ENCODE measurements at regions not wholly inside any gene's neighbourhood (a gene's known extent, or its start where the extent isn't known, plus 50 kb on each side); places are given as distances from the start of the nearest gene placed in this dataset.
"Not testable (repeated sequence)": the region's sequence is repeated elsewhere in the genome, so short reads cannot be mapped to it uniquely, and the experiment has no call there.

DNA sequence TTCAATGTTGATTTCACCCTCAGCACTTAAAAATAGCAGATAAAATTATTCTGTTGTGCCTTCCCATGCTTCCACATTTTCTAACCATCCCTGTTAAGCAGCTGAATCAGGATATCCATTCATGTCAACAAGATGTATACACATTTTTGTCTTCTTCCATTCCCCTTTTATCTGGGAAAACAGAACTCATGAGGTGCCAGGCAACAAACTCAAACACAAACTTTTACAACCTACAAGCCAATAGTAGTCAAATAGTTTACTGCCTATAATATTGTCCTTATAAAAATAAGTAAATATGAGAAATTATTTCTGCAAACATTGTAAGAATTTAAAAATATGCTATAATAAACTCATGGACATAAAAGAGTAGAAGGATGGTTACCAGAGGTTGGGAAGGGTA lies 1569.8 kb downstream of the REEP3 start:
- DNase-seq: no peak

DNA sequence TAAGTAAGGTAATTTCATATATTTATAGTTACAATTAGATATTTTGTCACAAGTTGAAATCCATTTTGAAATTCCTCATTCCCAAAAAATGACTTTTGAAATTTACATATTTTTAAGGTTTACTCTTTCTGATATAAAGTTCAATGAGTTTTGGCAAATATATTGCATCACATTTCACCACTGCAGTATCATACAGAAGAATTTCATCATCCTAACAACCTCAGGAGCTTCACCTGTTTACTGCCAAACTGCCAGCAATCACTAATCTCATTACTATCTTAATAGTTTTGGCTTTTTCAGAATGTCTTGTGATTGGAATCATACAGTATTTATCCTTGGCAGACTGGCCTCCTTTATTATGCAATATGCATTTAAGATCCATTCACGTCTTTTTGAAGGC lies 1578.9 kb downstream of the REEP3 start:
- DNase-seq: no peak

DNA sequence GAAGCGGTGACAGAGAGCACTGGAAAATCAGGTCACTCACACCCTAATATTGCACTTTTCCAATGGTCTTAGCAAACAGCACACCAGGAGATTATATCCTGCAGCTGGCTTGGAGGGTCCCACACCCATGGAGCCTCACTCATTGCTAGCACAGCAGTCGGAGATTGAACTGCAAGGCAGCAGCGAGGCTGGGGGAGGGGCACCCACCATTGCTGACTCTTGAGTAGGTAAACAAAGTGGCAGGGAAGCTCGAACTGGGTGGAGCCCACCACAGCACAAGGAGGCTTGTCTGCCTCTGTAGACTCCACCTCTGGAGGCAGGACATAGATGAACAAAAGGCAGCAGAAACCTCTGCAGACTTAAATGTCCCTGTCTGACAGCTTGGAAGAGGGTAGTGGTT lies 1579.7 kb downstream of the REEP3 start:
- not testable (repeated sequence) for DNase-seq

DNA sequence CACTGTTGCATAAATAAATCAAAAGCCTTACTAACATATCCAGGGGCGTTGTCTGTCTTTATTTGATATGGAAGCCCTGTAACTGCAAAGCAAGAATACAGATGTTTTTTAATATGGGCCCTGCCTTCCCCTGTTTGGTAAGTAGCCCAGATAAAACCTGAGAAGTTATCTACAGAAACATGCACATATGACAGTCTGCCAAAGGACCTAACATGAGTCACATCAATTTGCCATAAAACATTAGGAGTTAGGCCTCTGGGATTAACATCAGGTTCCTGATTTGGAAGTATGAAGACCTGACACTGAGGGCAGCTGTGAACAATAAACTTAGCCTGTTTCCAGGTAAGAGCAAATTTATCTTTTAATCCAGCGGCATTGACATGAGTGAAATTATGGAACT lies 1588.8 kb downstream of the REEP3 start:
- no peak for DNase-seq

GRCh38 chr10:65111059-65111458 lies 1589.9 kb downstream of the REEP3 start:
- DNase-seq: not testable (repeated sequence)

GRCh38 chr10:65112573-65112972 lies 1591.4 kb downstream of the REEP3 start:
- no peak for DNase-seq

DNA sequence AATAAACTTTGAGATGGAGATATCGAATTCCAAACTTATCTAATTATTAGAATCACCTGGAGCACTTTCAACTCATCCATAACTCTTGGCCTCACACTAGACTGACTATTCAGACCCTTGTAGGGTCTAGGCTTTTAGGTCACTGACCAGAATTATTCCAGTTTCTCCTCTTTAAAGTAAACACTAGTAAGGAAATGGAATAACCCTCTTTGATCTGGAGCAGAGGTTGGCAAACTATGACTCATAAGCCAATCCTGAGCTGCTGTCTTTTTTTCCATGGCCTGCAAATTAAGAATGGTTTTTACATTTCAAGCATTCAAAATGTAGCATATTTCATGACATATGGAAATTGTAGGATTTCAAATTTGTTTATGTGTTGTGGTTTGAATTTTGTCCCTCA lies 1601.9 kb downstream of the REEP3 start:
- DNase-seq: no peak

- no peak for DNase-seq
Observed at GRCh38 chr10:65125212-65125611, 1604.0 kb downstream of the REEP3 start.

DNA sequence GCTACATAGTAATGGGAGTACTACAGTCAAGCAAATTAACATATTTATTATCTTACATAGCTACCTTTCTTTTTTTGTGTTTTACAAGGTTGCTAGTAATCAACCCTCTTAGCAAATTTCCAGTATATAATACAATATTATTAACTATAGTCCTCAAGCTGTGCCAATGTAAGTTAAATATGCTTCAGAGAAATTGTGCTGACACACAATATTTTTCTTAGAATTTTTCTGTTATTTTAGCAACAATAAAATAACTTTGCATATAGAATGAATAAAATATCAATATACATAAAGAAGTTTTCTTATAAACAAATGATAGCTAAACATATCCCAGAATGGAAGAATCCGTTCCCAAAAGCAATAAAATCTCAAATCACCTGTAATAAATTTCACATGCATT lies 1605.1 kb downstream of the REEP3 start:
- DNase-seq: no peak

- DNase-seq: no peak
Observed at GRCh38 chr10:65128277-65128676, 1607.1 kb downstream of the REEP3 start.

- DNase-seq: no peak
Observed at GRCh38 chr10:65130162-65130758, 1609.1 kb downstream of the REEP3 start.

- DNase-seq: no peak
Observed at GRCh38 chr10:65133652-65134051, 1612.5 kb downstream of the REEP3 start.

- DNase-seq: no peak
Observed at GRCh38 chr10:65135508-65135907, 1614.3 kb downstream of the REEP3 start.

DNA sequence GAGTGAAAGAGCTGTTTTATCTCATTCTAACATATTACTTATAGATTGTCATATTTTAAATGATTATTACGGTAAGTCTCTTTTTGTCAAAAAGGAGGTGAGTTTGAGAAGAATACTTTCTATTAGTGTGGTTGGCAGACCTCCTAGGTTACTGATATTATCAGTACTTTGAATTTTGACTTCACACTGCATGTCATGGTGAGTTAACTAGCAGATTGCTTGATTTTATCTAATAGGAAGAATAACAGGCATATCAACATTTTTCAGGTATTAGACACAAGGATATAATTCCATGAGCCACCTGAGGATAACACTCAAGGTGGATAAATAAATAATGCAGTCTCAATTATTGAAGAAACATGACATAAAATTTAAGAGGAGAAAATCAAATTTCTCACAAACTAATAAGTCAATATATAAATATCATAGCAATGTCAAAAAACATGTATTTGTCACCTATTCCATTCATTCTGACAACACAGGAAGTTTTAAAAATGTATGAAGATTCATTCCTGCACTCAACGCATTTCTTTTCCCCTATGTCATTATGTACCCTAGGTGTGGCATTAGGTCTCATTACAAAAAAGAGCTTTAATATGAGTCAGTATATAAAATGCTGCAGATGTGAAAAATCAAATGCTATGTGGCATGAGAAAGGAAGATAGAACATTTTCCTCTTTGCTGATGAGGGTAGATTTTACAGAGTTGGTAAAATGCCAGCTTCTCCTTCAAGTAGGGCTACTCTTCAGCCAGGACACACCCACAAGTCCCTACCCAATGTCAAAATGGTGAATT lies 1621.6 kb downstream of the REEP3 start:
- no peak for DNase-seq

GRCh38 chr10:65143723-65144122 lies 1622.5 kb downstream of the REEP3 start:
- DNase-seq: no peak

DNA sequence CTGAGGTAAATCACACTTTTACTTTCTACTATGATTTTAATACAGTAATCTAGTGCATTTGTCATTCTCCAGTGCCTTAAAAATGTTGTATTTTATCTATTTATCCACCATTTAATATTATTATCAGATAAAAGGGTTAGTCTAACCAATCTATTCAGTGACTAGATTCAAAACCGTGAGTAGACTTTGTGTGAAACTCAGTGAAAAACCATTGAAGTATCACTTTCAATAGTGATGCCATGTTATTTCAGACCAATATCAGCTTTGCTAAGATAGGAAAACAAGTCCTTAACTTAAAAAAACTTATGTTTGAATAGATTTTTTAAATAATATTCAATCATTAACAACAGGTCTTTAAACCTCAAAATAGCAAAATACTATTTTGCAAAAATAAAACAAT lies 1628.7 kb downstream of the REEP3 start:
- DNase-seq: no peak

DNA sequence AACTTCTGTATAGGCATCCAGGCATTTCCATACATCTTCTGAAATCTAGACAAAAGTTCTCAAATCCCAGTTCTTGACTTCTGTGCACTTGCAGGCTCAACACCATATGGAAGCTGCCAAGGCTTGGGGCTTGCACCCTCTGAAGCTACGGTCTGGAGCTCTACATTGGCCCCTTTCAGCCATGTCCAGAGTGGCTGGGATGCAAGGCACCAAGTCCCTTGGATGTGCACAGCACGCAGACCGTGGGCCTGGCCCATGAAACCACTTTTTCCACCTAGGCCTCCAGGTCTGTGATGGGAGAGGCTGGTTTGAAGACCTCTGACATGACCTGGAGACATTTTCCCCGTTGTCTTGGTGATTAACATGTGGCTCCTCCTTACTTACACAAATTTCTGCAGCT lies 1645.1 kb downstream of the REEP3 start:
- DNase-seq: no peak

DNA sequence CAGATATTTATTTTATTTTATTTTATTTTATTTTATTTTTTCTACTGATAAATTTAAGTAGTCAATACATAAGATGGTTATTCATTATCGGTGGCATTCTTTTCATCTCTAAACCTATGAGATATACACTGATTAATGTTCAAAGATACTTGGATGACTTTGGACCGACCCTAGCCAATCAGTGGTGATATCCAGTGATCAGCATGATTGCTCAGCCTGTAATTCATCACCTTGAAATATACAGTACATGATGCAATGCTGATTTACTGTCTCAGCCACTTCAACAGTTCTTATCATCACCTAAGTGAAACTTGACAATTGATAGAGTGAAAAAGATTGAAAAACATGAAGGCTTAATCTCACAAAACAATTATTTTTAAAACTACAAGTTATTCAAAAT lies 1651.0 kb downstream of the REEP3 start:
- DNase-seq: no peak

- DNase-seq: no peak
Observed at GRCh38 chr10:65176994-65177393, 1655.8 kb downstream of the REEP3 start.

DNA sequence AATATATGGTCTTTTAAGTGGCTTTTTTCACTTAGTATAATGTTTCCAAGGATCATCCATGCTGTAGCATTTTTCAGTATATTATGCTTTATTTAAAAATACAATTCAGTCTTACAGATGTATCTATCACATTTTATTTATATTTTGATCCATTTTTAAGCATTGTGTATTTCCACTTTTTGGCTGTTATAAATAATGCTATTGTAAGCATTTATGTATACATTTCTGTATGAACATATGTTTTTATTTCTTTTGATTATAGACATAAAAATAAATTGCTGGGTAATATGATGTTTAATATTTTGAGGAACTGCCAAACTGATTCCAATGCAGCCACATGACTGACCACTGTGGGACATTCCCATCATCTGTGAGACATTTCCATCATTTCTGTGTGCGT lies 1662.0 kb downstream of the REEP3 start:
- no peak for DNase-seq

DNA sequence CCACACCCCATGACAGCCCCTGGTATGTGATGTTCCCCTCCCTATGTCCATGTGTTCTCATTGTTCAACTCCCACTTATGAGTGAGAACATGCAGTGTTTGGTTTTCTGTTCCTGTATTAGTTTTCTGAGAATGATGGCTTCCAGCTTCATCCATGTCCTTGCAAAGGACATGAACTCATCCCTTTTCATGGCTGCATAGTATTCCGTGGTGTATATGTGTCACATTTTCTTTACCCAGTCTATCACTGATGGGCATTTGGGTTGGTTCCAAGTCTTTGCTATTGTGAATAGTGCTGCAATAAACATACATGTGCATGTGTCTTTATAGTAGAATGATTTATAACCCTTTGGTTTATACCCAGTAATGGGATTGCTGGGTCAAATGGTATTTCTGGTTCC lies 1665.5 kb downstream of the REEP3 start:
- not testable (repeated sequence) for DNase-seq

DNA sequence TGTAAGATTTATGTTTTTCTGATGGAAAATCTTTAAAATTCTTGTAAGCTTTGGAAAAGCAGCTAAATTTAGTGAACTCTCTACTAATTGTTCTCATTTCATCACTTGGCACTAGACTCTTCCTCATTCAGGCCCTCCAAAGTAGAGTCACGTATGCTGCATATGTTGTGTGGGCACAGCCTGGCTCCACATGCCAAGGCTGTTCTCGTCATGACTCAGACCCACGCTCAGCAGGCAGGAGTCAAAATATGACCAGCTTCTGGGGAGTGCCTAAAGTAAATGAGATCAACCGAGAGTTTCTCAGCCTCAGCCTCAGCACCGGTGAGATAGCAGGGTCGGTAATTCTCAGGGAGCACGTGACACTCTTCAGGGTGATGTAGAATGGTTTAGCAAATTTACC lies 1672.9 kb downstream of the REEP3 start:
- peak in 42 of 58 donors; percentile 1 to 76 (median 25) for DNase-seq

- DNase-seq: no peak
Observed at GRCh38 chr10:65194555-65194954, 1673.4 kb downstream of the REEP3 start.

Data from anterior cingulate cortex (tissue), 58 donors.